Tibial nerve (tissue), 4 donors: ENCODE measurements at regions not wholly inside any gene's neighbourhood (a gene's known extent, or its start where the extent isn't known, plus 50 kb on each side); places are given as distances from the start of the nearest gene placed in this dataset.

Experiments
- DNase-seq, 2 donors: peaks; one replicate each; pipeline ENCODE4 v3.0.0-alpha.2; 2019; ENCODE audit warnings: low spot score in 2 of 2
- H3K27ac ChIP-seq, 4 donors: fragments of 200-600 bp; sonication (generic) in 3 of 4; one replicate each; pipeline ENCODE4 v1.5.1; 2017 to 2019; ENCODE audit warnings: mild to moderate bottlenecking in 1 of 4
- H3K27me3 ChIP-seq, 2 donors: fragments of 200-600 bp; sonication (generic) in 1 of 2; one replicate each; pipeline versions ENCODE4 v1.5.1 to v1.6.0; 2017 to 2019
- H3K36me3 ChIP-seq, 3 donors: fragments of 200-600 bp; sonication (generic); one replicate each; pipeline ENCODE4 v1.5.1; 2018 to 2019
- H3K4me1 ChIP-seq, 4 donors: fragments of 200-600 bp; sonication (generic) in 3 of 4; one replicate each; pipeline ENCODE4 v1.5.1; 2017 to 2019
- H3K4me3 ChIP-seq, 4 donors: fragments of 200-600 bp; sonication (generic) in 3 of 4; one replicate each; pipeline ENCODE4 v1.5.1; 2017 to 2019; ENCODE audit warnings: mild to moderate bottlenecking in 1 of 4, moderate library complexity in 1 of 4
- H3K9me3 ChIP-seq, 4 donors: fragments of 200-600 bp; sonication (generic) in 3 of 4; one replicate each; pipeline ENCODE4 v1.5.1; 2017 to 2019
- CTCF ChIP-seq, 5 experiments: fragments of 200-600 bp in 3 of 5; fragments of 450-650 bp in 2 of 5; sonication (generic) in 3 of 5; IDR thresholded peaks; one replicate each; pipeline ENCODE4 v1.5.1; 2016 to 2019; ENCODE audit warnings: antibody characterized with exemption in 5 of 5, mild to moderate bottlenecking in 3 of 5, moderate library complexity in 2 of 5
- EP300 ChIP-seq, 2 donors: sonication (generic); formaldehyde crosslinking; IDR thresholded peaks; one replicate each; pipeline ENCODE4 v1.6.1; 2017; ENCODE audit warnings: antibody characterized with exemption in 2 of 2, mild to moderate bottlenecking in 1 of 2
- POLR2A ChIP-seq, 2 donors: fragments of 450-650 bp; IDR thresholded peaks; one replicate each; pipeline ENCODE4 v1.6.1; 2017; ENCODE audit warnings: antibody characterized with exemption in 2 of 2, mild to moderate bottlenecking in 2 of 2, moderate library complexity in 2 of 2
- WGBS, 2 donors: methylation state at CpG; one replicate each; pipeline ENCODE4 v1.1.5; 2018; 5-methylcytosine and 5-hydroxymethylcytosine counted together

GRCh38 chr15:80331886-80332406 is 72.2 kb upstream of the ARNT2 start:
- WGBS, 2 donors: 89% methylated on average over 12 to 28 of the region's 28 CpGs
- TF ChIP-seq EP300 (IDR thresholded peaks at IDR 0.05) (no peak), POLR2A (IDR thresholded peaks at IDR 0.05) (no peak), CTCF (IDR thresholded peaks at IDR 0.05) (no peak)
- Histone ChIP-seq H3K4me3 (no peak overlapping the region), H3K36me3 (no peaks in the 10 kb centered on the region), H3K27me3 (no peaks in the 10 kb centered on the region), H3K9me3 (no peaks in the 10 kb centered on the region), H3K4me1 (no peaks in the 10 kb centered on the region), H3K27ac (no peak overlapping the region)
- DNase-seq: no peak

- Histone ChIP-seq H3K9me3 (no peaks in the 10 kb centered on the region), H3K36me3 (no peaks in the 10 kb centered on the region), H3K27me3 (no peaks in the 10 kb centered on the region), H3K4me1 (no peaks in the 10 kb centered on the region), H3K4me3 (no peak overlapping the region), H3K27ac (no peak overlapping the region)
- DNase-seq: no peak
- TF ChIP-seq POLR2A (IDR thresholded peaks at IDR 0.05) (no peak), CTCF (IDR thresholded peaks at IDR 0.05) (no peak), EP300 (IDR thresholded peaks at IDR 0.05) (no peak)
- WGBS, 2 donors: 54 to 66% methylated on average over 4 of the region's 4 CpGs
Observed at GRCh38 chr15:80333261-80333660, 70.9 kb upstream of the ARNT2 start.

- H3K4me3 ChIP-seq: no peak overlapping the region
- no peaks in the 10 kb centered on the region for H3K9me3 ChIP-seq
- no peak for DNase-seq
- H3K36me3 ChIP-seq: no peaks in the 10 kb centered on the region
- no peak overlapping the region for H3K27ac ChIP-seq
- no peaks in the 10 kb centered on the region for H3K27me3 ChIP-seq
- H3K4me1 ChIP-seq: no peaks in the 10 kb centered on the region
- 38 to 48% methylated on average over 1 of the region's 1 CpG for WGBS, 2 donors
- no peak for TF ChIP-seq POLR2A (IDR thresholded peaks at IDR 0.05)
- TF ChIP-seq CTCF (IDR thresholded peaks at IDR 0.05): no peak
- no peak for TF ChIP-seq EP300 (IDR thresholded peaks at IDR 0.05)
Observed at GRCh38 chr15:80334521-80334920, 69.7 kb upstream of the ARNT2 start.

- Histone ChIP-seq H3K4me3 (no peak overlapping the region), H3K27me3 (no peaks in the 10 kb centered on the region), H3K27ac (no peak overlapping the region), H3K9me3 (no peaks in the 10 kb centered on the region), H3K36me3 (no peaks in the 10 kb centered on the region), H3K4me1 (no peaks in the 10 kb centered on the region)
- TF ChIP-seq EP300 (IDR thresholded peaks at IDR 0.05) (no peak), POLR2A (IDR thresholded peaks at IDR 0.05) (no peak), CTCF (IDR thresholded peaks at IDR 0.05) (no peak)
- no peak for DNase-seq
- 88 to 91% methylated on average over 3 of the region's 3 CpGs for WGBS, 2 donors
Observed at GRCh38 chr15:80339601-80340000, 64.6 kb upstream of the ARNT2 start.

- Histone ChIP-seq H3K4me1 (no peaks in the 10 kb centered on the region), H3K4me3 (no peak overlapping the region), H3K36me3 (no peaks in the 10 kb centered on the region), H3K27ac (no peak overlapping the region), H3K27me3 (no peaks in the 10 kb centered on the region), H3K9me3 (no peaks in the 10 kb centered on the region)
- TF ChIP-seq EP300 (IDR thresholded peaks at IDR 0.05) (no peak), POLR2A (IDR thresholded peaks at IDR 0.05) (no peak), CTCF (IDR thresholded peaks at IDR 0.05) (no peak)
- DNase-seq: no peak
- WGBS, 2 donors: 61 to 88% methylated on average over 2 to 4 of the region's 4 CpGs
Observed at GRCh38 chr15:80342148-80342547, 62.0 kb upstream of the ARNT2 start.
